ENCODE measurements at regions not wholly inside any gene's neighbourhood (a gene's known extent, or its start where the extent isn't known, plus 50 kb on each side); places are given as distances from the start of the nearest gene placed in this dataset.
"Not testable (repeated sequence)": the region's sequence is repeated elsewhere in the genome, so short reads cannot be mapped to it uniquely, and the experiment has no call there.

- DNase-seq, result no peak
These were observed 132.9 kb upstream of the CRHR1 start for GRCh38 chr17:45651145-45651709.

GRCh38 chr17:45653616-45654015 is 130.5 kb upstream of the CRHR1 start:
- DNase-seq, result no peak

- no peak for DNase-seq
These were observed 127.5 kb upstream of the CRHR1 start for GRCh38 chr17:45656527-45657181.

GRCh38 chr17:45660474-45660873 is 123.6 kb upstream of the CRHR1 start:
- no peak for DNase-seq

- no peak for DNase-seq
These were observed 121.7 kb upstream of the CRHR1 start for GRCh38 chr17:45662432-45662831.

GRCh38 chr17:45663772-45664171 is 120.3 kb upstream of the CRHR1 start:
- no peak for DNase-seq

GRCh38 chr17:45664921-45665320 is 119.2 kb upstream of the CRHR1 start:
- no peak for DNase-seq

GRCh38 chr17:45666046-45666600 is 118.0 kb upstream of the CRHR1 start:
- DNase-seq, result no peak

GRCh38 chr17:45666641-45667040 is 117.5 kb upstream of the CRHR1 start:
- no peak for DNase-seq

- no peak for DNase-seq
These were observed 116.4 kb upstream of the CRHR1 start for GRCh38 chr17:45667591-45668171.

- no peak for DNase-seq
These were observed 115.8 kb upstream of the CRHR1 start for GRCh38 chr17:45668316-45668715.

- DNase-seq, result no peak
These were observed 111.8 kb upstream of the CRHR1 start for GRCh38 chr17:45672301-45672700.

GRCh38 chr17:45672792-45673191 is 111.3 kb upstream of the CRHR1 start:
- no peak for DNase-seq

GRCh38 chr17:45673759-45674158 is 110.4 kb upstream of the CRHR1 start:
- DNase-seq, result not testable (repeated sequence)

- DNase-seq, result no peak
These were observed 109.1 kb upstream of the CRHR1 start for GRCh38 chr17:45675012-45675411.

GRCh38 chr17:45675892-45676291 is 108.2 kb upstream of the CRHR1 start:
- DNase-seq, result no peak

- DNase-seq, result no peak
These were observed 107.4 kb upstream of the CRHR1 start for GRCh38 chr17:45676695-45677094.

GRCh38 chr17:45677770-45678169 is 106.3 kb upstream of the CRHR1 start:
- DNase-seq, result no peak

GRCh38 chr17:45679426-45679825 is 104.7 kb upstream of the CRHR1 start:
- no peak for DNase-seq

- no peak for DNase-seq
These were observed 103.8 kb upstream of the CRHR1 start for GRCh38 chr17:45680360-45680759.

GRCh38 chr17:45681706-45682105 is 102.4 kb upstream of the CRHR1 start:
- no peak for DNase-seq

- no peak for DNase-seq
These were observed 97.9 kb upstream of the CRHR1 start for GRCh38 chr17:45686250-45686649.

GRCh38 chr17:45687594-45687993 is 96.5 kb upstream of the CRHR1 start:
- no peak for DNase-seq

GRCh38 chr17:45688353-45688752 is 95.8 kb upstream of the CRHR1 start:
- no peak for DNase-seq
